ENCODE measurements at regions not wholly inside any gene's neighbourhood (a gene's known extent, or its start where the extent isn't known, plus 50 kb on each side); places are given as distances from the start of the nearest gene placed in this dataset.

GRCh38 chr12:9361879-9362326 lies 153.7 kb upstream of the PZP start:
- in situ Hi-C loops (cut with MboI) (loop anchor here (10.0 kb wide), 1 partner anchor 717 kb away; no protein-coding TSS in a partner anchor), intact Hi-C loops (cut with micrococcal nuclease; ENCODE audit: unreplicated experiment) (loop anchor here (5.0 to 10.0 kb wide), 3 partner anchors 285 to 735 kb away; no protein-coding TSS in a partner anchor)
- Histone ChIP-seq H3K27me3 (replicated peaks in 1 of 2; ENCODE audit: control insufficient read depth in 2 of 2, insufficient read depth in 2 of 2, low read length in 1 of 2) (no peaks in the 10 kb centered on the region), H3K4me3 (no peak overlapping the region), H3K9me3 (replicated peaks; ENCODE audit: control insufficient read depth, insufficient read depth, low read length) (peaks cover 3% of the 10 kb centered on the region; the same call in 2 of the 3 replicates), H3K4me1 (ENCODE audit: control insufficient read depth, insufficient read depth, low read length) (peaks cover 42% of the 10 kb centered on the region), H3K27ac (ENCODE audit: control insufficient read depth, insufficient read depth) (peak overlapping the region; percentile 88), H3K9ac (ENCODE audit: control insufficient read depth, insufficient read depth, low read length) (peak overlapping the region; percentile 80), H2AFZ (ENCODE audit: control insufficient read depth, low read depth, low read length) (peak overlapping the region; percentile 43), H3K4me2 (ENCODE audit: control insufficient read depth, insufficient read depth) (peak overlapping the region; percentile 74), H3K36me3 (ENCODE audit: control insufficient read depth in 2 of 2, insufficient read depth in 2 of 2, low read length in 1 of 2) (no peaks in the 10 kb centered on the region), H3K79me2 (ENCODE audit: control insufficient read depth, insufficient read depth, low read length) (no peaks in the 10 kb centered on the region), H4K20me1 (ENCODE audit: control insufficient read depth, insufficient read depth) (no peaks in the 10 kb centered on the region)
- no TSS peak for BruUV-seq (replicated peaks)
- ATAC-seq (peak; percentile 47), DNase-seq (ENCODE audit: low read depth, low spot score) (peak; percentile 95), FAIRE-seq (no peak)
- POLR2A ChIA-PET: interaction anchor here (0.5 to 1.7 kb wide), 3 partner anchors 9 to 241 kb away, joined by 3 to 10 read pairs (median 8); no protein-coding TSS in a partner anchor
- RAD21 ChIA-PET (ENCODE audit: unreplicated experiment): interaction anchor here (0.7 to 7.8 kb wide), 7 partner anchors 15 to 705 kb away, joined by 3 to 46 read pairs (median 4); partner anchors contain the start of gene CLEC2D
- 0% methylated on average over 12 of the region's 12 CpGs for WGBS (ENCODE audit: insufficient coverage, insufficient replicate concordance, low lambda C conversion rate, missing lambda C conversion rate)
- CTCF ChIA-PET: interaction anchor here (0.8 to 12.3 kb wide), 4 partner anchors 20 to 107 kb away, joined by 3 to 80 read pairs (median 3); no protein-coding TSS in a partner anchor
- SMC1A ChIA-PET (ENCODE audit: uncharacterized antibody, unreplicated experiment): interaction anchor here (0.8 to 4.1 kb wide), 13 partner anchors 9 to 347 kb away, joined by 3 to 27 read pairs (median 3); no protein-coding TSS in a partner anchor
- TF ChIP-seq ZNF622 (IDR thresholded peaks at IDR 0.05): no peak
- TF ChIP-seq TCF12 (IDR thresholded peaks at IDR 0.05; ENCODE audit: low read depth, low read length): peak; percentile 93
- no peak for TF ChIP-seq HDGF (IDR thresholded peaks at IDR 0.05)
- TF ChIP-seq SKIL (IDR thresholded peaks at IDR 0.05; ENCODE audit: low read depth, poor library complexity, severe bottlenecking): no peak
- TF ChIP-seq BHLHE40 (IDR thresholded peaks at IDR 0.05; ENCODE audit: borderline replicate concordance in 1 of 2, low read depth in 2 of 2, low read length in 1 of 2): peak in 1 of 2 experiments; percentile 58; a peak in 2 of 4 replicates
- peak; percentile 71; the same call in 1 of the 2 replicates for TF ChIP-seq TCF3 (IDR thresholded peaks at IDR 0.05; ENCODE audit: borderline replicate concordance, insufficient read depth, low read depth, low read length)
- peak; percentile 59; the same call in 1 of the 2 replicates for TF ChIP-seq RELB (IDR thresholded peaks at IDR 0.05; ENCODE audit: low read depth)
- peak; percentile 14; the same call in 1 of the 2 replicates for TF ChIP-seq TBL1XR1 (IDR thresholded peaks at IDR 0.05; ENCODE audit: low read depth, low read length)
- TF ChIP-seq GATAD2B (conservative IDR thresholded peaks at IDR 0.05; ENCODE audit: low read depth): peak; percentile 85
- TF ChIP-seq TCF7 (IDR thresholded peaks at IDR 0.05; ENCODE audit: borderline replicate concordance): peak; percentile 10; the same call in 1 of the 2 replicates
- TF ChIP-seq RAD21 (IDR thresholded peaks at IDR 0.05; ENCODE audit: insufficient read depth, low read depth, low read length): peak; percentile 34
- TF ChIP-seq RCOR1 (conservative IDR thresholded peaks at IDR 0.05; ENCODE audit: low read depth, low read length): no peak
- TF ChIP-seq PRDM15 (CRISPR knock-in tag; IDR thresholded peaks at IDR 0.05): no peak
- TF ChIP-seq JUNB (IDR thresholded peaks at IDR 0.05): peak; percentile 56
- TF ChIP-seq SRF (IDR thresholded peaks at IDR 0.05; ENCODE audit: low read depth in 2 of 2, low read length in 2 of 2): 0 out of 4 replicates have a peak, but pooled peaks of 1 of the 2 experiments have one; percentile 29
- TF ChIP-seq DPF2 (IDR thresholded peaks at IDR 0.05): peak; percentile 34; the same call in 1 of the 2 replicates
- TF ChIP-seq BCL11A (IDR thresholded peaks at IDR 0.05; ENCODE audit: low read depth, low read length): peak; percentile 48; the same call in 1 of the 2 replicates
